ENCODE measurements at regions not wholly inside any gene's neighbourhood (a gene's known extent, or its start where the extent isn't known, plus 50 kb on each side); places are given as distances from the start of the nearest gene placed in this dataset.

DNA sequence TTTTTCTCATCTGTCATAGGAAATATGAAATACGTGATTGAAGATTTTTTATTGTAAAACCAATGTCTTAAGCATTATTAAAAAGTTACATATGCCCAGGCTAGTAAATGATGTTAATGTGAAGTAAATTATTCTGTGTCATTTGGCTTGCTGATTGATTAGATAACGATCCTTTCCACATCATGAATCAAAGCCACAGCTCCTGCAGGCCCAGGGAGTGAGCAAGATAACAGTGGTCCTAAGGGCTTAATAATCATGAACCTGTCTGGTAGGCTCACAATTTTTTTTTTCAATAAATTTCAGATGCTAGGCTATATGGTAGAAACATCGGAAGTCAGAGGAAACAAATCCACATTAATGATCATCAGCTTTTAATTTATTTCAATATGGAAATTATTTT is 269.0 kb upstream of the SLC10A2 start:
- CTCF ChIA-PET = no interaction called here
- no peak for DNase-seq
- H3K27me3 Mint-ChIP-seq = no peaks in the 10 kb centered on the region

DNA sequence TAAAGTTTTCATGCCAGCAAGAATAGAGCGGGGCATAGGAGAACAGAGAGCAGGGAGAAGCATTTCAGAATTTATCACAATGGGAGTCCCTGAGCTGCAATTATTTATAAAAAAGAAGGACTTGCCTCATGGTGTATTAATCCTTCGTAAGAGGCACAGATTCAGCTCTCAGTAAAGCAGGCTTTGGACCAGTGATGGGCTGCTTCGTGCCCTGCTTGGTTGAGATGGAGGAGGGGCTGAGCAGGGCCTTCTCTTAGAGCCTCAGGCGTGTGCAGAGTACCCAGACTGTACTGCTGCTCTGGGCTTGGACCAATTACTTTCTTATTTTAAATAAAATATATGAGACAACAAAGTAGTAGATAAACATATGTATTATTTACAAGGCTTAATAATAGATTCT is 265.7 kb upstream of the SLC10A2 start:
- Mint-ChIP-seq H3K4me3 (no peak overlapping the region), H3K4me1 (ENCODE audit: low read depth) (no peaks in the 10 kb centered on the region), H3K9me3 (peaks cover 5% of the 10 kb centered on the region), H3K27ac (no peak overlapping the region), H3K36me3 (ENCODE audit: low read depth) (no peaks in the 10 kb centered on the region), H3K27me3 (no peaks in the 10 kb centered on the region)
- no peak for ATAC-seq
- CTCF ChIA-PET = no interaction called here
- DNase-seq = no peak
- intact Hi-C loops (cut with micrococcal nuclease) = no loop called here
- POLR2A ChIA-PET = interaction anchor here (0.6 kb wide), 1 partner anchor 21 kb away, joined by 3 read pairs; no protein-coding TSS in a partner anchor
- TF ChIP-seq, protein P1, sequence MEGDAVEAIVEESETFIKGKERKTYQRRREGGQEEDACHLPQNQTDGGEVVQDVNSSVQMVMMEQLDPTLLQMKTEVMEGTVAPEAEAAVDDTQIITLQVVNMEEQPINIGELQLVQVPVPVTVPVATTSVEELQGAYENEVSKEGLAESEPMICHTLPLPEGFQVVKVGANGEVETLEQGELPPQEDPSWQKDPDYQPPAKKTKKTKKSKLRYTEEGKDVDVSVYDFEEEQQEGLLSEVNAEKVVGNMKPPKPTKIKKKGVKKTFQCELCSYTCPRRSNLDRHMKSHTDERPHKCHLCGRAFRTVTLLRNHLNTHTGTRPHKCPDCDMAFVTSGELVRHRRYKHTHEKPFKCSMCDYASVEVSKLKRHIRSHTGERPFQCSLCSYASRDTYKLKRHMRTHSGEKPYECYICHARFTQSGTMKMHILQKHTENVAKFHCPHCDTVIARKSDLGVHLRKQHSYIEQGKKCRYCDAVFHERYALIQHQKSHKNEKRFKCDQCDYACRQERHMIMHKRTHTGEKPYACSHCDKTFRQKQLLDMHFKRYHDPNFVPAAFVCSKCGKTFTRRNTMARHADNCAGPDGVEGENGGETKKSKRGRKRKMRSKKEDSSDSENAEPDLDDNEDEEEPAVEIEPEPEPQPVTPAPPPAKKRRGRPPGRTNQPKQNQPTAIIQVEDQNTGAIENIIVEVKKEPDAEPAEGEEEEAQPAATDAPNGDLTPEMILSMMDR (IDR thresholded peaks at IDR 0.05) = no peak

More for the DNA sequence above, 269.0 kb upstream of the SLC10A2 start:
- intact Hi-C loops (cut with micrococcal nuclease) = no loop called here
- TF ChIP-seq, protein P1 (IDR thresholded peaks at IDR 0.05) = no peak
- no peak for ATAC-seq
- Mint-ChIP-seq H3K27ac (no peak overlapping the region), H3K4me3 (no peak overlapping the region), H3K36me3 (ENCODE audit: low read depth) (no peaks in the 10 kb centered on the region), H3K9me3 (peaks cover 3% of the 10 kb centered on the region), H3K4me1 (ENCODE audit: low read depth) (no peaks in the 10 kb centered on the region)
- POLR2A ChIA-PET = interaction anchor here (1.0 kb wide), 1 partner anchor 34 kb away, joined by 3 read pairs; no protein-coding TSS in a partner anchor

DNA sequence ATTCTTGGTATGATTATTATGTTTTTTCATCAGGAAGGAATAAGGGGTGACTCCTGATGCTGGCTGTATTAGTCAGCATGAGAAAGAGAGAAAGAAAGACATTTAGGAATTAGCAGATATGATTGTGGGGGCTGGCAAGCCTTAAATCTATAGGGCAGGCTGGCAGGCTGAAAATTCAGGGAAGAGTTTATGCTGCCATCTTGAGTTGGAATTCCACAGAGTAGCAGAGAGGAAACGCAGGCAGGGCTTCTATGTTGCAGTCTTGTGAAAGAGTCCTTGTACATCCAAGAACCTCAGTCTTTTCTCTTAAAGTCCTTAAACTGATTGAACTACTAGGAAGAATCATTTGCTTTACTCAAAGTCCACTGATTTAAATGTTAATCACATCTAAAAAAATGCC is 262.7 kb upstream of the SLC10A2 start:
- CTCF ChIA-PET = no interaction called here
- intact Hi-C loops (cut with micrococcal nuclease) = no loop called here
- TF ChIP-seq, protein P1 (IDR thresholded peaks at IDR 0.05) = no peak
- no peak overlapping the region for H3K4me3 Mint-ChIP-seq
- H3K4me1 Mint-ChIP-seq (ENCODE audit: low read depth) = no peaks in the 10 kb centered on the region
- no peak overlapping the region for H3K27ac Mint-ChIP-seq
- H3K36me3 Mint-ChIP-seq (ENCODE audit: low read depth) = no peaks in the 10 kb centered on the region
- H3K9me3 Mint-ChIP-seq = peaks cover 5% of the 10 kb centered on the region
- H3K27me3 Mint-ChIP-seq = no peaks in the 10 kb centered on the region
- ATAC-seq (no peak), DNase-seq (no peak)
- POLR2A ChIA-PET = no interaction called here

DNA sequence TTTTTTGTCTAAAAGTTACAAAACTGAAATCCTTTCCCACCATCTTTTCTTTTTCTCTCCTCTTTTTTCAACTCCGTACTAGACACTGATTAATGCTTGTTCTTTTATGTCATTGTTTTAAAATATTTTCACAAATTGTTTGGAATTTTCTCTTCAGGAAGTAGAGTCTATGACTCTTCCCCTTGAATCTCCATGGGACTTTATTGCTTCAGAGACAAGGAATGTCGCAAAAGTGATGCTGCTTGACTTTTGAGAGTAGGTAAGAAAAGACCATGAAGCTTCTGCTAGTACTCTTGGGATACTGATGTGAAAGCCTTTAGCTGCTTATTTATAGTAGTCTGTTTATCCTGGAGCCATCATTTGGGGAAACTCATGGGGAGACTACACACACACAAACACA is 260.1 kb upstream of the SLC10A2 start:
- H3K27me3 Mint-ChIP-seq = no peaks in the 10 kb centered on the region
- DNase-seq = no peak

DNA sequence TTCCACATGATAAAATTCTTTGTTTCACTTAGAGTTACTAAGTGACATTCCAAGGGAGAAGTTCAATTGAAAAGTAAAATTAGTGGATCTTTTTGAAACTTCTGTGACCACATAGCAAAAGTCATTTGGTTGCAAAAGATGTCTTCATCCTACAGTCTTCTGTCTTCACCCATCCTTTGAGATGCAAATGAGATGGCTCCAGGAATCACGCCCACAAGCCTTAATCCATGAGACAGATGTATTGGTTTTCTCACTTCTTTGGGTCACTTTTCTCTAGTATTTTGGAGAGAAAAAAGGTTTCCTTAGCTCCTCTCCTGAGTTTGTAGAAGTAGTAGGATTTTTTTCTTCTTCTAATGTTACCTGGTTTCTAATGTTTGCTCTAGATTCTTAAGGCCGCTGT is 259.5 kb upstream of the SLC10A2 start:
- POLR2A ChIA-PET = no interaction called here
- TF ChIP-seq, protein P1 (IDR thresholded peaks at IDR 0.05) = no peak
- ATAC-seq = no peak
- CTCF ChIA-PET = no interaction called here
- H3K36me3 Mint-ChIP-seq (ENCODE audit: low read depth) = no peaks in the 10 kb centered on the region
- no peaks in the 10 kb centered on the region for H3K27me3 Mint-ChIP-seq
- DNase-seq = no peak
- no peaks in the 10 kb centered on the region for H3K4me1 Mint-ChIP-seq (ENCODE audit: low read depth)
- H3K27ac Mint-ChIP-seq = no peak overlapping the region
- intact Hi-C loops (cut with micrococcal nuclease) = no loop called here
- peaks cover 4% of the 10 kb centered on the region for H3K9me3 Mint-ChIP-seq
- no peak overlapping the region for H3K4me3 Mint-ChIP-seq

More for the DNA sequence above, 260.1 kb upstream of the SLC10A2 start:
- peaks cover 4% of the 10 kb centered on the region for H3K9me3 Mint-ChIP-seq
- no peak overlapping the region for H3K4me3 Mint-ChIP-seq
- intact Hi-C loops (cut with micrococcal nuclease) = no loop called here
- no peak for ATAC-seq
- no peaks in the 10 kb centered on the region for H3K4me1 Mint-ChIP-seq (ENCODE audit: low read depth)
- H3K27ac Mint-ChIP-seq = no peak overlapping the region
- no peaks in the 10 kb centered on the region for H3K36me3 Mint-ChIP-seq (ENCODE audit: low read depth)
- TF ChIP-seq, protein P1 (IDR thresholded peaks at IDR 0.05) = no peak
- POLR2A ChIA-PET = no interaction called here
- CTCF ChIA-PET = no interaction called here

Measured in activated CD8-positive, alpha-beta T cell treated with anti-CD3 and anti-CD28 coated beads for 36 hours (primary cell).